OCI-LY1 (cell line): ENCODE measurements at regions not wholly inside any gene's neighbourhood (a gene's known extent, or its start where the extent isn't known, plus 50 kb on each side); places are given as distances from the start of the nearest gene placed in this dataset.

Source experiments
- CTCF ChIP-seq: fragments of 200-600 bp; sonication (generic), shearing (Covaris generic); IDR thresholded peaks from 2 replicates; pipeline ENCODE4 v1.5.1; 2017; ENCODE audit warnings: mild to moderate bottlenecking, antibody characterized with exemption, low read length, moderate library complexity, mixed read lengths
- EZH2 ChIP-seq: fragments of 200-600 bp; sonication (generic), shearing (Covaris generic); IDR thresholded peaks from 2 replicates; pipeline ENCODE4 v1.8.0; 2017; ENCODE audit warnings: borderline replicate concordance, mixed run types, mild to moderate bottlenecking, antibody characterized with exemption, low read length, moderate library complexity, mixed read lengths

GRCh38 chr2:123258877-123259539, 766.1 kb upstream of the CNTNAP5 start:
- no peak for TF ChIP-seq CTCF
- no peak for TF ChIP-seq EZH2
